ENCODE measurements at regions not wholly inside any gene's neighbourhood (a gene's known extent, or its start where the extent isn't known, plus 50 kb on each side); places are given as distances from the start of the nearest gene placed in this dataset.
"Not testable (repeated sequence)": the region's sequence is repeated elsewhere in the genome, so short reads cannot be mapped to it uniquely, and the experiment has no call there.

DNA sequence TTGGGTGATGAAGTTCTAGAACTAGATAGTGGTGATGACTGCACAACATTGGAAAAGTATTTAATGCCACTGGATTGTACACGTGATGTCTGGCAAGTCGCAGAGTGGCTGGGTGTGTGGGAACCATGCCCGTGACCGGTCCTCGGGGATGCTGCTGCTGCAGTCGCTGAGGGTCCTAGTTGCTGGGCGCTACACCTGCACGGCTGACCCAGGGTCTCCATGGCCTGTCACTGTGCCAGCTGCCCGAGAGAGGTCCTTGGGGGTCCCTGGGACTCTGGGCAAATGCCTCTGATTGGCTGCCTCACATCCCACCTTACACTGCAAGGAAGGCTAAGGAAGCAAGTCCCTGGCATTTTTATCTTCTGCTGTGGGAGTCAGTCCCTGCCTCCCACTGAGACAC, 109.1 kb upstream of the PABPC3 start:
- no peak overlapping the region for H3K4me3 ChIP-seq (ENCODE audit: control insufficient read depth, low read depth, low read length)
- TF ChIP-seq, protein P1, sequence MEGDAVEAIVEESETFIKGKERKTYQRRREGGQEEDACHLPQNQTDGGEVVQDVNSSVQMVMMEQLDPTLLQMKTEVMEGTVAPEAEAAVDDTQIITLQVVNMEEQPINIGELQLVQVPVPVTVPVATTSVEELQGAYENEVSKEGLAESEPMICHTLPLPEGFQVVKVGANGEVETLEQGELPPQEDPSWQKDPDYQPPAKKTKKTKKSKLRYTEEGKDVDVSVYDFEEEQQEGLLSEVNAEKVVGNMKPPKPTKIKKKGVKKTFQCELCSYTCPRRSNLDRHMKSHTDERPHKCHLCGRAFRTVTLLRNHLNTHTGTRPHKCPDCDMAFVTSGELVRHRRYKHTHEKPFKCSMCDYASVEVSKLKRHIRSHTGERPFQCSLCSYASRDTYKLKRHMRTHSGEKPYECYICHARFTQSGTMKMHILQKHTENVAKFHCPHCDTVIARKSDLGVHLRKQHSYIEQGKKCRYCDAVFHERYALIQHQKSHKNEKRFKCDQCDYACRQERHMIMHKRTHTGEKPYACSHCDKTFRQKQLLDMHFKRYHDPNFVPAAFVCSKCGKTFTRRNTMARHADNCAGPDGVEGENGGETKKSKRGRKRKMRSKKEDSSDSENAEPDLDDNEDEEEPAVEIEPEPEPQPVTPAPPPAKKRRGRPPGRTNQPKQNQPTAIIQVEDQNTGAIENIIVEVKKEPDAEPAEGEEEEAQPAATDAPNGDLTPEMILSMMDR (IDR thresholded peaks at IDR 0.05; ENCODE audit: control insufficient read depth, insufficient read depth, low read depth, low read length, missing control alignments), result no peak
- no peak for DNase-seq (ENCODE audit: low read depth)

DNA sequence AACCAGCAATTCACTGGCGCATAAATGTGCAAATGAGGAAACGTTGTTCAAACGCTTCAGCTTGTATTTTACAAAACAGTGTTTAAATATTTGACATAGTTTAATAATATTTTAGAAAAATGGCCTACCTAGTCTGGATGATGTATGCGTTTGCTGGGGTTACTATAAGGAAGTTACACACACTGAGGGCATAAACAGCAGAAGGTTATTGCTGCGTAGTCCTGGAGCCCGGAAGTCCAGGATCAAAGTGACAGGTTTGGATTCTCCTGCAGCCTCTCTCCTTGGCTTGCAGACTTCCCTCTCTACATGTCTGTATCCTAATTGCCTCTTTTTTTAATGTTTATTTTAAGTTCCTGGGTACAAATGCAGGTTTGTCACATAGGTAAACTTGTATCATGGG, 106.0 kb upstream of the PABPC3 start:
- not testable (repeated sequence) for DNase-seq (ENCODE audit: low read depth); H3K4me3 ChIP-seq (ENCODE audit: control insufficient read depth, low read depth, low read length)

DNA sequence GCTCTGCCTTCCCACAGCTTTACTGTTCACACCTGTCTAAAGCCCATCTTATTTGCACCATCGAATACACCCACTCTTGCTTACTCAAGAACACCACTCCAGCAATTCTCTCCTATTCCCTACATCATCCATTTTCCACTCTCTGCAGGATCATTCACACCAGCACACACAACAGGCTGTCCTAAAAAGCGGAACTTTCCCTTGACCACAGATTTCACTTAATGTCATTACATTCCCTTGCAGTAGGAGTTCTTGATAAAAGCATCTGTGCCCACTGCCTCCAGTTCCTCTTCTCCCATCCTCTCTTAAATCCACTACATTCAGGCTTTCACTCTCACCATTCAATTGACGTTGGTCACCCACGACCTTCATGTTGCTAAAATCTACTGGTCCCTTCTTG, 103.0 kb upstream of the PABPC3 start:
- DNase-seq (ENCODE audit: low read depth); H3K4me3 ChIP-seq (ENCODE audit: control insufficient read depth, low read depth, low read length): not testable (repeated sequence)

- H3K4me3 ChIP-seq (ENCODE audit: control insufficient read depth, low read depth, low read length), result no peak overlapping the region
- TF ChIP-seq, protein P1 (IDR thresholded peaks at IDR 0.05; ENCODE audit: control insufficient read depth, insufficient read depth, low read depth, low read length, missing control alignments), result peak; percentile 84
- peak; percentile 56 for DNase-seq (ENCODE audit: low read depth)
These were observed 100.6 kb upstream of the PABPC3 start for GRCh38 chr13:24995225-24995804.

- TF ChIP-seq, protein P1 (IDR thresholded peaks at IDR 0.05; ENCODE audit: control insufficient read depth, insufficient read depth, low read depth, low read length, missing control alignments), result peak; percentile 55
- peak; percentile 3 for DNase-seq (ENCODE audit: low read depth)
- H3K4me3 ChIP-seq (ENCODE audit: control insufficient read depth, low read depth, low read length), result no peak overlapping the region
These were observed 98.5 kb upstream of the PABPC3 start for GRCh38 chr13:24997367-24997967.

DNA sequence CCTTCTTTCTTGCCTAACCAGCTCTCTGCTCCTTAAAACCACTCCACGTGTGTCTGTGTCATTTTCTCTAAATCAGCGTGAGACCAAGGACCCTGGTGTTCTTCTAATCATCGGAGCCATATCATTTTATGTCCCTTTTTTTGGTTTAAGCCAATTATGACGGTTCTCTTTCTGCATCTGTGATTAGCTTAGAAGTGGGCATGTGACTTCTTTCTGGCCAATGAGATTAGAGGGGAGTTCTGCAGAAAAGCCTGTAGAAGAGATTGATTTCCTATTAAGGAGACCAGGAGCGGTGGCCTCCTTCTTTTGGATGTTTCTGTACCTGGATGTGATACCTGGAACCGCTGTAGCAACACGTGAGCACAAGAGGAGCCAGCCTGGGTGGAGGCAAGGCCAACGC, 97.5 kb upstream of the PABPC3 start:
- TF ChIP-seq, protein P1 (IDR thresholded peaks at IDR 0.05; ENCODE audit: control insufficient read depth, insufficient read depth, low read depth, low read length, missing control alignments), result no peak
- H3K4me3 ChIP-seq (ENCODE audit: control insufficient read depth, low read depth, low read length), result no peak overlapping the region
- DNase-seq (ENCODE audit: low read depth), result no peak

DNA sequence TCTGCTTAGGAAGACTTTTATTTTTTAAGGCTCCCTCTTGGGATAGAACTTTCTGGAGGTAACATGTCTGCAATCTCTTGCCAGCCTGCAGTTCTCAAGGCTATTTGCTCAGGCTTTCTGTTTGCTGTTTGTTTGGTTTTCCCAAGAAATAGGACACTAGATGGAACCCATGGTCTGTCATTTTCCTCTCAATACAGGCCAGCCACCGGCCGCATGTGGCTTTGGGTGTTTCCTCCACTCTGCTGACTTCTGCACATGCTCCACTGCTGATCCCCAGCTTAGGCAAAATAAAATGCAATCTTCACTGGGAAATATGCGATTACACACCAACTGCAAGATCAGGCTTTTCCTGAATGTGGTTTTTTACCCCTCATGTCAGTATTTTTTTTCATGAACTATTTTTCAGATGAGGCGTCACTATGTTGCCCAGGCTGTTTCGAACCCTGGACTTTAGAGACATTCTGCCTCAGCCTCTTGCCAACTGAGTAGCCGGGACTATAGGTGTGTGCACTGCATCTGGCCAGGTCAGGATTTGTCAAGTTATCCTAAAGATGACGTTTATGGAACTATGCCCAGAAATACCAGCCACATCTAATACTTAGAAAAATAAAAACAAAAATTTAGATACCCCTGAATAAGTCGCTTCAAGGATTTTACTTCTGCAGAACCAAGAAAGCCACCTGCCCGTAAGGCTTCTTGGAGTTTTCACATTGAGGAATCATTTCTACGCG, 94.3 kb upstream of the PABPC3 start:
- no peak overlapping the region for H3K4me3 ChIP-seq (ENCODE audit: control insufficient read depth, low read depth, low read length)
- no peak for DNase-seq (ENCODE audit: low read depth)
- TF ChIP-seq, protein P1 (IDR thresholded peaks at IDR 0.05; ENCODE audit: control insufficient read depth, insufficient read depth, low read depth, low read length, missing control alignments), result no peak

DNA sequence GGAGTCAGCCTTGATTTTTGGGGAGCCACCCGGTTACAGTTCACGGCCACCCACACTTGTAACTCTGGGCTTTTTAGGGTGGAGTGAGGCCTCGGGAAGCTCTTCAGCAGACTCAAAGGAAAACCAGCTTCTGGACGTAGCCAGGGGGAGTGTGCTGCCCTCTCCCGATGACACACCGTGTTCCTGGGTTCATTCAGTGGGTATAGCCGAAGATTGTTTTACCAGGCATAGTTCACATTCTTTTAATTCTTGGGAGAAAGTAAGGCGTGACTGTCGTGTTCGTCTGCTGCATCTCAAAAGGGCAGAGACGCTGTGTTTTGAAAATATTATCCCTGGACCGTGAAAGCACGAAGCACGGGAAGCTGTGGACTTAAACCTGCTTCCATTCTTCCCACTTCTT, 93.6 kb upstream of the PABPC3 start:
- not testable (repeated sequence) for DNase-seq (ENCODE audit: low read depth)

DNA sequence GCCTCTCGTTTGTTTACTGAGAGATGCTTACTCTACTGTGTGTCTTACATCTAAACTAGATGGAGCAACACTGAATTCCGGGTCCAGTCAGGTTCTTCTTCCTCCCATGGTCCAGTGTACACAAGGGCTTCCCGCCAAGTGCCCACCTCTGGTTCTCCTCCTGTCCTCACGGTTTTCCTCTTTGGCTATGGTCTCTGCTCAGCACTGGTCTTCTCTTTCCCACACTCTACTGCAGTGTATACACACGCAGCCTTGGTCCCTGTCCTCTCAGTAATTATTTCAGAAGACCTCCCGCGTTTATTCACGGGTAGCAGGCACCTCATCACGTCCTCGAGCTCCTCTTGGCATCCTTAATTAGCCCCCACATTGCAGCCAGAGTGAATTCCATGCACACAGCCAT, 91.4 kb upstream of the PABPC3 start:
- not testable (repeated sequence) for DNase-seq (ENCODE audit: low read depth)

More for the DNA sequence above, 93.6 kb upstream of the PABPC3 start:
- H3K4me3 ChIP-seq (ENCODE audit: control insufficient read depth, low read depth, low read length), result not testable (repeated sequence)

More for the DNA sequence above, 91.4 kb upstream of the PABPC3 start:
- H3K4me3 ChIP-seq (ENCODE audit: control insufficient read depth, low read depth, low read length), result not testable (repeated sequence)
